Ishikawa (cell line): ENCODE measurements at regions not wholly inside any gene's neighbourhood (a gene's known extent, or its start where the extent isn't known, plus 50 kb on each side); places are given as distances from the start of the nearest gene placed in this dataset.

Experiments
- CEBPB ChIP-seq: IDR thresholded peaks from 2 replicates; pipeline ENCODE4 v1.6.1; 2012
- CREB1 ChIP-seq: IDR thresholded peaks from 2 replicates; pipeline ENCODE4 v1.6.1; 2012; ENCODE audit warnings: low read depth
- EGR1 ChIP-seq: IDR thresholded peaks from 2 replicates; pipeline ENCODE4 v1.6.1; 2012
- EP300 ChIP-seq: IDR thresholded peaks from 2 replicates; pipeline ENCODE4 v1.6.1; 2012; ENCODE audit warnings: borderline replicate concordance
- FOXM1 ChIP-seq: IDR thresholded peaks from 2 replicates; pipeline ENCODE4 v1.6.1; 2012; ENCODE audit warnings: low read depth, borderline replicate concordance
- NFIC ChIP-seq: IDR thresholded peaks from 2 replicates; pipeline ENCODE4 v1.6.1; 2012
- RAD21 ChIP-seq: IDR thresholded peaks from 2 replicates; pipeline ENCODE4 v1.6.1; 2012; ENCODE audit warnings: low read depth
- REST ChIP-seq: IDR thresholded peaks from 2 replicates; pipeline ENCODE4 v1.6.1; 2012; ENCODE audit warnings: low read depth, mild to moderate bottlenecking
- TAF1 ChIP-seq: IDR thresholded peaks from 2 replicates; pipeline ENCODE4 v1.6.1; 2012; ENCODE audit warnings: low read depth, mild to moderate bottlenecking
- TCF12 ChIP-seq: IDR thresholded peaks from 2 replicates; pipeline ENCODE4 v1.6.1; 2012; ENCODE audit warnings: low read depth
- TEAD4 ChIP-seq: IDR thresholded peaks from 2 replicates; pipeline ENCODE4 v1.6.1; 2012
- USF1 ChIP-seq: IDR thresholded peaks from 2 replicates; pipeline ENCODE4 v1.6.1; 2012
- YY1 ChIP-seq: IDR thresholded peaks from 2 replicates; pipeline ENCODE4 v1.6.1; 2012; ENCODE audit warnings: low read depth
- ZBTB7A ChIP-seq: IDR thresholded peaks from 2 replicates; pipeline ENCODE4 v1.6.1; 2012; ENCODE audit warnings: low read depth
- TF ChIP-seq, protein P1 (sequence below): IDR thresholded peaks from 2 replicates; pipeline ENCODE4 v1.6.1; 2012

DNA sequence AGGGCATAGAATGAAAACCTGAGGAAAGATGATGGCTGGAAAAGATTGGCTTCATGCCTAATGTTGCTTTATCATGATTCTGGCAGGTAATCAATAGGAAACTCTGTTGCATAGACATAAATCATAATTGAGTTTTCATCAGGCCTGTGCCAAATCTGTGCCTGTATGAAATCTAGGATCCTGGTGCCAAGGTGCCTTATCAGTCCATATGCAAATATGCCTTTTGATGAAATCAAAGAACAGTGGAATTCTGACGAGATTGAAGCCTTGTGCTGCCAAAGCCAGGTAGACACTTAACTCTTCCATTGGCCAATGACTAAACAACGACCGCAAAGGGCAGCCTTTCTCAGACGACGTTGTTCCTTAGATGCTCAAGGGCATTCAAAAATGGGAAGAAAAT is 170.0 kb upstream of the CRIM1 start:
- TF ChIP-seq TEAD4 (no peak), ZBTB7A (no peak), YY1 (no peak), USF1 (no peak), FOXM1 (no peak), EGR1 (no peak), NFIC (no peak), TCF12 (no peak), CEBPB (no peak), REST (no peak), TAF1 (no peak), RAD21 (no peak)
- TF ChIP-seq, protein P1, sequence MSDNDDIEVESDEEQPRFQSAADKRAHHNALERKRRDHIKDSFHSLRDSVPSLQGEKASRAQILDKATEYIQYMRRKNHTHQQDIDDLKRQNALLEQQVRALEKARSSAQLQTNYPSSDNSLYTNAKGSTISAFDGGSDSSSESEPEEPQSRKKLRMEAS = no peak

DNA sequence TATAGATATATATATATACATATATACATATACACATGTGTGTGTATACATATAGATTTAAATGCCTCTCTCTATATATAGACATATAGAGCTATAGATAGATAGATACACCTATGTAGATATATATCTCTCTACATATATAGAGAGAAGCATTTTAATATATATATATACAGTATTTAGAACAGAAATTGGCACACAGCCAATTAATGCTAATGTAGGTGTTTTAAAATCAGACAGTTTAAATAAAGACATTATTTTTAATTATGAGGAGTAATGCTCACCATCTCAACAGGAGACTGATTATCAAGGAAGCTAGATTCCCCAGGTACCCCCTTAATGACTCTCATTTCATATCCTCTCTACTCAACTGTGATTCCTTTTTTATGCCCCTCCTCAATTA is 170.7 kb upstream of the CRIM1 start:
- TF ChIP-seq FOXM1 (no peak), RAD21 (no peak), NFIC (peak; percentile 12; the same call in 1 of the 2 replicates), REST (no peak), TAF1 (no peak), CREB1 (no peak)
- TF ChIP-seq, protein P1 = no peak

GRCh38 chr2:36178384-36178783 is 177.2 kb upstream of the CRIM1 start:
- TF ChIP-seq CREB1 (no peak), USF1 (no peak), FOXM1 (no peak), TCF12 (no peak), ZBTB7A (no peak), CEBPB (no peak), REST (no peak), TAF1 (no peak), RAD21 (no peak), YY1 (no peak), EP300 (no peak)
- TF ChIP-seq, protein P1 = no peak

DNA sequence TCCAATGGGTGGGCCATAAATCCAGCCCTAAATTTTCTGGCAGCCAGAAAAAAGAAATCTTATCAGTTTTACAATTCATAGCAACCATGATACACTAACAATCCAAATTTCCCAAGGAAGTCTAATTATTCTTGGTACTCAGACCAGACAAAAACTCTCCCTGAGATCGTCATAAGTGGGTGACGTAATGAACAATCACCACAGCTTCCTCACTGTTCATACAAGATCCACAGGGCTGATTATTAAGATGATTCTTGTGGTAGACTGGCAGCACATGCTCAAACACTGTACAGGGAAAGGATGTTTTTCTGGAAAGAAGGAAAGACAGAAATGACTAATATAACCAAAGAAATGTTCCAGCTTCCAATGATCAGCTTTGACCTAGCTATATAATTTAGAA is 178.3 kb upstream of the CRIM1 start:
- TF ChIP-seq TEAD4 = no peak
- TF ChIP-seq FOXM1 = no peak
- TF ChIP-seq CREB1 = no peak
- no peak for TF ChIP-seq USF1
- TF ChIP-seq EGR1 = no peak
- no peak for TF ChIP-seq REST
- TF ChIP-seq RAD21 = no peak
- TF ChIP-seq NFIC = no peak
- TF ChIP-seq EP300 = no peak
- TF ChIP-seq CEBPB = no peak
- TF ChIP-seq, protein P1 = no peak
- no peak for TF ChIP-seq ZBTB7A
- no peak for TF ChIP-seq TAF1
- no peak for TF ChIP-seq TCF12
- no peak for TF ChIP-seq YY1
